Astrocyte (in vitro differentiated cells and primary cell): ENCODE measurements at regions not wholly inside any gene's neighbourhood (a gene's known extent, or its start where the extent isn't known, plus 50 kb on each side); places are given as distances from the start of the nearest gene placed in this dataset.

Experiments used
- EZH2 ChIP-seq: IDR thresholded peaks from 2 replicates; pipeline ENCODE4 v1.6.1; 2012; ENCODE audit warnings: mild to moderate bottlenecking, low read length, inconsistent platforms; ENCODE audit not compliant: insufficient read depth
- TF ChIP-seq, protein P1 (sequence below): IDR thresholded peaks from 2 replicates; pipeline ENCODE4 v1.5.1; 2011; ENCODE audit warnings: low read depth, mild to moderate bottlenecking, inconsistent platforms, low read length, moderate library complexity; ENCODE audit not compliant: insufficient read depth

DNA sequence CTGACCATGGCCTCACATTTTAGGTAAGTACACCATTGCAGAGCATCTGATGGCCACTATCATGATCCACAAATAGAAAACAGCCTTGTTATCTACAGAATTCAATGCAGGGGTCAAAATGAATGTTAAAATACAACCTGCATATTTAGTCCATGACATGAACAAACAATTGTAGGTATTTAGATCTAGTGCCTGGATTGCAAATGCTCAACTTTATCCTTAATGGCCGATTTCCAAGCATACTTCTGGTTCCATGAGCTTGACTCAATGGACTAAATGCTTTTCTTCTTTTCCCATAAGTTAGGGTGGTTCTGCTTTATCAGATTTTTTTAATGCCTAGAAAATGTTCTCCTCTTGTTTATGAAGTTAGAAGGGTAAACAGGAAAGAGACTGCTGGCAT lies 139.2 kb upstream of the TTC29 start:
- TF ChIP-seq, protein P1, sequence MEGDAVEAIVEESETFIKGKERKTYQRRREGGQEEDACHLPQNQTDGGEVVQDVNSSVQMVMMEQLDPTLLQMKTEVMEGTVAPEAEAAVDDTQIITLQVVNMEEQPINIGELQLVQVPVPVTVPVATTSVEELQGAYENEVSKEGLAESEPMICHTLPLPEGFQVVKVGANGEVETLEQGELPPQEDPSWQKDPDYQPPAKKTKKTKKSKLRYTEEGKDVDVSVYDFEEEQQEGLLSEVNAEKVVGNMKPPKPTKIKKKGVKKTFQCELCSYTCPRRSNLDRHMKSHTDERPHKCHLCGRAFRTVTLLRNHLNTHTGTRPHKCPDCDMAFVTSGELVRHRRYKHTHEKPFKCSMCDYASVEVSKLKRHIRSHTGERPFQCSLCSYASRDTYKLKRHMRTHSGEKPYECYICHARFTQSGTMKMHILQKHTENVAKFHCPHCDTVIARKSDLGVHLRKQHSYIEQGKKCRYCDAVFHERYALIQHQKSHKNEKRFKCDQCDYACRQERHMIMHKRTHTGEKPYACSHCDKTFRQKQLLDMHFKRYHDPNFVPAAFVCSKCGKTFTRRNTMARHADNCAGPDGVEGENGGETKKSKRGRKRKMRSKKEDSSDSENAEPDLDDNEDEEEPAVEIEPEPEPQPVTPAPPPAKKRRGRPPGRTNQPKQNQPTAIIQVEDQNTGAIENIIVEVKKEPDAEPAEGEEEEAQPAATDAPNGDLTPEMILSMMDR, result no peak
- no peak for TF ChIP-seq EZH2
